Naive thymus-derived CD4-positive, alpha-beta T cell (primary cell): ENCODE measurements at regions not wholly inside any gene's neighbourhood (a gene's known extent, or its start where the extent isn't known, plus 50 kb on each side); places are given as distances from the start of the nearest gene placed in this dataset.
A peak's percentile ranks its signal among the peaks of the same experiment; 100 is the strongest.
"Not testable (repeated sequence)": the region's sequence is repeated elsewhere in the genome, so short reads cannot be mapped to it uniquely, and the experiment has no call there.

Experiments used
- ATAC-seq: fragments of 150-1000 bp; cut with Tn5 transposase; 2 replicates; pipeline ENCODE4 v1.10.0; 2021; ENCODE audit warnings: mild to moderate bottlenecking, moderate library complexity
- CTCF ChIA-PET: fragments of 350-600 bp; sonication (Branson Sonifier 250); formaldehyde crosslinking; loops from one replicate; lab custom pipeline; 2021; ENCODE audit warnings: antibody characterized with exemption; lab: Charles Lee
- POLR2A ChIA-PET: fragments of 350-600 bp; sonication (Branson Sonifier 250); formaldehyde crosslinking; loops from one replicate; lab custom pipeline; 2021; ENCODE audit warnings: antibody characterized with exemption, inconsistent platforms; lab: Charles Lee
- DNase-seq, 9 donors: peaks; one replicate each; pipeline versions ENCODE4 v3.0.0 to v3.0.0-alpha.2; 2020 to 2022; ENCODE audit warnings: mixed read lengths in 1 of 9
- H3K27ac ChIP-seq: one replicate; pipeline ENCODE4 v1.7.0; 2013; ENCODE audit warnings: mild to moderate bottlenecking, low read depth, low read length, moderate library complexity
- H3K27me3 ChIP-seq, 2 donors: one replicate each; pipeline ENCODE4 v1.7.0; 2013; ENCODE audit warnings: low read length in 2 of 2, mild to moderate bottlenecking in 2 of 2, moderate library complexity in 2 of 2; ENCODE audit not compliant: control insufficient read depth in 2 of 2, insufficient read depth in 2 of 2
- H3K36me3 ChIP-seq, 3 experiments: 1 replicate in 2 of 3; 2 replicates in 1 of 3; pipeline ENCODE4 v1.7.0; 2013; ENCODE audit warnings: low read length in 3 of 3, mild to moderate bottlenecking in 3 of 3, moderate library complexity in 1 of 3; ENCODE audit not compliant: insufficient read depth in 3 of 3, control insufficient read depth in 2 of 3
- H3K4me1 ChIP-seq, 2 donors: one replicate each; pipeline ENCODE4 v1.7.0; 2013; ENCODE audit warnings: low read length in 2 of 2, mild to moderate bottlenecking in 2 of 2, moderate library complexity in 1 of 2; ENCODE audit not compliant: control insufficient read depth in 2 of 2, insufficient read depth in 2 of 2
- H3K4me3 ChIP-seq: 2 replicates; pipeline ENCODE4 v1.7.0; 2013; ENCODE audit warnings: mild to moderate bottlenecking, low read length
- H3K9me3 ChIP-seq, 3 experiments: 1 replicate in 2 of 3; 2 replicates in 1 of 3; pipeline ENCODE4 v1.7.0; 2013; ENCODE audit warnings: low read length in 3 of 3; ENCODE audit not compliant: control insufficient read depth in 2 of 3
- H3K27ac Mint-ChIP-seq, 9 donors: one replicate each; pipeline ENCODE4 v1.8.0; 2020 to 2022; ENCODE audit warnings: mixed read lengths in 9 of 9, mild to moderate bottlenecking in 8 of 9, moderate library complexity in 5 of 9, inconsistent platforms in 2 of 9
- H3K27me3 Mint-ChIP-seq, 5 donors: one replicate each; pipeline ENCODE4 v1.8.0; 2021 to 2022; ENCODE audit warnings: mixed read lengths in 5 of 5, mild to moderate bottlenecking in 1 of 5
- H3K36me3 Mint-ChIP-seq, 5 donors: one replicate each; pipeline ENCODE4 v1.8.0; 2020 to 2022; ENCODE audit warnings: mixed read lengths in 5 of 5, mild to moderate bottlenecking in 3 of 5, inconsistent platforms in 1 of 5
- H3K4me1 Mint-ChIP-seq, 7 donors: one replicate each; pipeline ENCODE4 v1.8.0; 2020 to 2022; ENCODE audit warnings: mixed read lengths in 7 of 7, mild to moderate bottlenecking in 3 of 7, inconsistent platforms in 1 of 7
- H3K4me3 Mint-ChIP-seq, 10 donors: one replicate each; pipeline ENCODE4 v1.8.0; 2020 to 2022; ENCODE audit warnings: mild to moderate bottlenecking in 10 of 10, mixed read lengths in 10 of 10, moderate library complexity in 6 of 10, inconsistent platforms in 2 of 10
- H3K9me3 Mint-ChIP-seq, 11 donors: one replicate each; pipeline ENCODE4 v1.8.0; 2020 to 2022; ENCODE audit warnings: mixed read lengths in 11 of 11, mild to moderate bottlenecking in 4 of 11, inconsistent platforms in 1 of 11, moderate library complexity in 1 of 11
- intact Hi-C, 2 donors: fragments of 100-400 bp; cut with micrococcal nuclease; formaldehyde crosslinking; loops; one replicate each; pipeline ENCODE4 v1.15.1; 2023

DNA sequence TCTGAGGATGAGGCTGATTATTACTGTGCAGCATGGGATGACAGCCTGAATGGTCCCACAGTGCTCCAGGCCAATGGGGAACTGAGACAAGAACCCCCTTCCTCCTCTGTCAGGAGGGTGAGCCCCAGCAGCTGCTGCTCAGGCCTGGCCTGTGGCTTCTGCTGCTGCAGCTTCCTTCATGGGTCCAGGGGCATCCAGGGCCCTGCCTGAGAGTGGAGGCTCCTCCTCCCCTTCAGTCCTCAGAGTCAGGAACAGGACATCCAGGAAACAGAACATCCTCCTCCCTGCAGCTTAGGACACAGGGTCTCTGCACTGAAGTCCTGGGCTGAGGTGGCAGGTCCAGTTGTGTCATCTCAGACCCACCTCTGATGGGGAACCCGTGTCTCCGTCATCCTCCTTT lies 127.2 kb downstream of the ZNF280B start:
- intact Hi-C loops, DNase-seq: not testable (repeated sequence)

DNA sequence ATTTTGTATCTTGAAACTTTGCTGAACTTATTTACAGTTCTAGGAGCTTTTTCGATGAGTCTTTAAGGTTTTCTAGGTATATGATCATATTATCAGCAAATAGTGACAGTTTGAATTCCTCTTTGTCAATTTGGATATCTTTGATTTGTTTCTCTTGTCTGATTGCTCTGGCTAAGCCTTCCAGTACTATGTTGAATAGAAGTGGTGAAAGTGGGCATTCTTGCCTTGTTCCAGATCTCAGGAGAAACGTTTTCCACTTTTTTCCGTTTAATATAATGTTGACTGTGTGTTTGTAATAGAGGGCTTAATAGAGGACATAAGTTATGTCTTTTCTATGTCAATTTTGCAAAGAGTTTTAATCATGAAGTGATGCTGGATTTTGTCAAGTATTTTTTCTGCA lies 124.3 kb downstream of the ZNF280B start:
- Mint-ChIP-seq H3K4me1 (peaks cover 0 to 2% (median 0%) of the 10 kb centered on the region in 7 donors), H3K4me3 (no peak overlapping the region), H3K27ac (no peak overlapping the region), H3K36me3 (no peaks in the 10 kb centered on the region), H3K27me3 (peaks cover 31 to 56% (median 51%) of the 10 kb centered on the region in 5 donors), H3K9me3 (no peaks in the 10 kb centered on the region)
- H3K27ac ChIP-seq = no peak overlapping the region
- ATAC-seq (no peak), DNase-seq (no peak)
- no peaks in the 10 kb centered on the region for H3K4me1 ChIP-seq
- POLR2A ChIA-PET = no interaction called here
- H3K27me3 ChIP-seq = no peaks in the 10 kb centered on the region
- intact Hi-C loops = no loop called here
- no peaks in the 10 kb centered on the region for H3K36me3 ChIP-seq
- H3K9me3 ChIP-seq = no peaks in the 10 kb centered on the region
- CTCF ChIA-PET = no interaction called here
- no peak overlapping the region for H3K4me3 ChIP-seq

More for the DNA sequence above, 127.2 kb downstream of the ZNF280B start:
- H3K27ac Mint-ChIP-seq, POLR2A ChIA-PET, H3K9me3 ChIP-seq, CTCF ChIA-PET, H3K4me1 Mint-ChIP-seq, H3K27me3 ChIP-seq, H3K4me1 ChIP-seq, H3K4me3 Mint-ChIP-seq, H3K27ac ChIP-seq, H3K36me3 ChIP-seq, H3K9me3 Mint-ChIP-seq, H3K36me3 Mint-ChIP-seq, H3K4me3 ChIP-seq: not testable (repeated sequence)
- ATAC-seq = peak; percentile 37
- H3K27me3 Mint-ChIP-seq = peaks cover 16 to 49% (median 45%) of the 10 kb centered on the region in 5 donors

DNA sequence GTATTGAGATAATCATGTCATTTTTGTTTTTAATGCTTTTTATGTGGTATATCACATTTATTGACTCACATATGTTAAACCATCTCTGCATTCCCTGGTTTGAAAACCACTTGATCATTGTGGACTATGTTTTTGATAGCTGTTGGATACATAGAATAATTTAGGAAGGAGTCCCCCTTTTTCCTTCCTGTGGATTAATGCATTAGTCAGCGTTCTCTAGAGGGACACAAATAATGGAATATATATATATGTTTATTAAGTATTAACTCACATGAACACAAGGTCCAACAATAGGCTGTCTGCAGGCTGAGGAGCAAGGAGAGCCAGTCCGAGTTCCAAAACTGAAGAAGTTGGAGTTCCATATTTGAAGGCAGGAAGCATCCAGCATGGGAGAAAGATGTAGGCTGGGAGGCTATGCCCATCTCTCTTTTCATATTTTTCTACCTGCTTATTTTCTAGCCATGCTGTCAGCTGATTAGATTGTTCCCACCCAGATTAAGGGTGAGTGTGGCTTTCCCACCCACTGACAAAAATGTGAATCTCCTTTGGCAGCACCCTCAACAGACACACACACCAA lies 123.8 kb downstream of the ZNF280B start:
- Histone ChIP-seq H3K27ac (no peak overlapping the region), H3K4me3 (no peak overlapping the region), H3K27me3 (no peaks in the 10 kb centered on the region), H3K4me1 (no peaks in the 10 kb centered on the region), H3K36me3 (no peaks in the 10 kb centered on the region), H3K9me3 (no peaks in the 10 kb centered on the region)
- Mint-ChIP-seq H3K27me3 (peaks cover 31 to 55% (median 53%) of the 10 kb centered on the region in 5 donors), H3K27ac (no peak overlapping the region), H3K36me3 (no peaks in the 10 kb centered on the region), H3K4me3 (no peak overlapping the region), H3K9me3 (no peaks in the 10 kb centered on the region), H3K4me1 (peaks cover 0 to 2% (median 0%) of the 10 kb centered on the region in 7 donors)
- POLR2A ChIA-PET = interaction anchor here (0.6 kb wide), 1 partner anchor 751 kb away, joined by 5 read pairs; no protein-coding TSS in a partner anchor
- no peak for ATAC-seq
- intact Hi-C loops = no loop called here
- DNase-seq = no peak
- CTCF ChIA-PET = no interaction called here

DNA sequence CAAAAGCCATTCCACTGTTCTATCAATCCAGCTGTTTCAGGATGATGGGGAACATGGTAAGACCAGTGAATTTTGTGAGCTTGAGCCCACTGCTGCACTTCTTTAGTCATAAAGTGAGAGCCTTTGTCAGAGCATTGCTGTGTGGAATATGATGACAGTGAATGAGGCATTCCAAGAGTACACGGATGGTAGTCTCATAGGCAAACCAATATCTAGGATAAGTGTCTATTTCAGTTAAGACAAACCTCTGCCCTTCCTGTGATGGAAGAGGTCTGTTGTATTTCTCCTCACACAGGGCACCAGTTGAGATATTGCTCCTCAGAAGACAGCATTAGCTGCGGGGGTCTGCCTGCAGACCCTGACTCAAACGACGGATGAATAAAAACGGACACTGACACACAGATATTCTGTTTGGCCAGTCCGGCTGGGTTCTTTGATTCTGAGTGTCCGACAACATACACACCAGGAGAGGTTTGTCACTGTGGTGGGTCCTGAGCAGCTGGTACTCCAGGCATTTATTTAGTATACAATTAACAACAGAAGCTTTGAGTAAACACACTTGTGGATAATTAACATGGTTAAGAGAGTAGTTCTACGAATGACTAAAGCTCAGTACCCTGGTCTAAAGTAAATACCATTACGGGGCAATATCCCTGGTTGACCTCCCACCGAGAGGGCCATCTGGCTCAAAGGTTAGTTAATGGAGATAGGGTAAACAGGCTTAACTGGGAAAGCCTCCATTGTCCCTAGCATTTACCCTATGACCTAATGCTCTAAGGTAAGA lies 121.7 kb downstream of the ZNF280B start:
- intact Hi-C loops = no loop called here
- Histone ChIP-seq H3K27ac (no peak overlapping the region), H3K27me3 (no peaks in the 10 kb centered on the region), H3K9me3 (no peaks in the 10 kb centered on the region), H3K4me3 (no peak overlapping the region), H3K4me1 (no peaks in the 10 kb centered on the region), H3K36me3 (no peaks in the 10 kb centered on the region)
- ATAC-seq (no peak), DNase-seq (no peak)
- no peak overlapping the region for H3K27ac Mint-ChIP-seq
- no peak overlapping the region for H3K4me3 Mint-ChIP-seq
- peaks cover 38 to 63% (median 46%) of the 10 kb centered on the region in 5 donors for H3K27me3 Mint-ChIP-seq
- H3K4me1 Mint-ChIP-seq = no peaks in the 10 kb centered on the region
- H3K9me3 Mint-ChIP-seq = no peaks in the 10 kb centered on the region
- H3K36me3 Mint-ChIP-seq = no peaks in the 10 kb centered on the region
- POLR2A ChIA-PET = no interaction called here
- CTCF ChIA-PET = no interaction called here

DNA sequence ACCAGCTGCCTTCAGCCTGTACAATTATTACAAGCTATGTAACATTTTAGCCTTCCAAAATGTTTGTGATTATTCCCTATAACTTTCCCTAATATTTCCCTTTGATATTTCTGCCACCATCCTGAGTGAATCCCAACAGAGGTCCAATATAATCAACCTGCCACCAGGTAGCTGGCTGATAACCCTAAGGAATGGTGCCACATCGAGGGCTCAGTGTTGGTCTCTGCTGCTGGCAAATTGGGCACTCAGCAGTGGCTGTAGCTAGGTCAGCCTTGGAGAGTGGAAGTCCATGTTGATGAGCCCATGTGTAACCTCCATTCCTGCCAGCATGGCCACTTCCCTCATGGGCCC lies 121.2 kb downstream of the ZNF280B start:
- Mint-ChIP-seq H3K36me3 (no peaks in the 10 kb centered on the region), H3K4me3 (no peak overlapping the region), H3K27me3 (peaks cover 37 to 68% (median 43%) of the 10 kb centered on the region in 5 donors), H3K4me1 (no peaks in the 10 kb centered on the region), H3K27ac (no peak overlapping the region), H3K9me3 (peaks cover 0 to 2% (median 0%) of the 10 kb centered on the region in 11 donors)
- no peaks in the 10 kb centered on the region for H3K4me1 ChIP-seq
- POLR2A ChIA-PET = no interaction called here
- H3K27ac ChIP-seq = no peak overlapping the region
- no peak for DNase-seq
- ATAC-seq = no peak
- H3K4me3 ChIP-seq = no peak overlapping the region
- CTCF ChIA-PET = no interaction called here
- H3K27me3 ChIP-seq = no peaks in the 10 kb centered on the region
- no peaks in the 10 kb centered on the region for H3K9me3 ChIP-seq
- no peaks in the 10 kb centered on the region for H3K36me3 ChIP-seq
- intact Hi-C loops = no loop called here

DNA sequence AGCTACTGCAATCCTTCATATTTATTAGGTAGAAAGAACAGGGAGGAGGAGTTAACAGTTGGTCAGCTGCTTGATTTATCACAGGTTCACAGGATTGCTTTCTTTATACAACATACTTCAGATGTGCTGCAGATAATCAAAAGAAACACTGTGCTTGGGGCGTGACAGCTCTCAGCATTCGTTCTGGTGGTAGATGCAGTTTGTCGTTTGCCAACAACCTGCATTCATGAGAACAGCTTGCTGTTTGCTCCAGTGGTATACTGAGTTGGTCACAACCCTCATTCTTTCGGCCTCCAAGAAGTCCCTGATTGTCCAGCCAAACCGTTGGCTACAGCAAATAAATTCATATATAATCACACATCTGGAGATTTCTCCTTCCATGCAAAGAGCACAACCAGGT lies 120.5 kb downstream of the ZNF280B start:
- H3K9me3 Mint-ChIP-seq = peaks cover 0 to 9% (median 3%) of the 10 kb centered on the region in 11 donors
- DNase-seq = no peak
- H3K27me3 Mint-ChIP-seq = peaks cover 34 to 71% (median 46%) of the 10 kb centered on the region in 5 donors
- POLR2A ChIA-PET = no interaction called here
- Histone ChIP-seq H3K4me1 (no peaks in the 10 kb centered on the region), H3K9me3 (no peaks in the 10 kb centered on the region), H3K27me3 (no peaks in the 10 kb centered on the region), H3K36me3 (no peaks in the 10 kb centered on the region), H3K27ac (no peak overlapping the region), H3K4me3 (no peak overlapping the region)
- intact Hi-C loops = no loop called here
- CTCF ChIA-PET = no interaction called here
- no peaks in the 10 kb centered on the region for H3K4me1 Mint-ChIP-seq
- ATAC-seq = no peak
- H3K36me3 Mint-ChIP-seq = no peaks in the 10 kb centered on the region
- H3K4me3 Mint-ChIP-seq = no peak overlapping the region
- peak overlapping the region in 1 of 9 donors; percentile 22 for H3K27ac Mint-ChIP-seq

DNA sequence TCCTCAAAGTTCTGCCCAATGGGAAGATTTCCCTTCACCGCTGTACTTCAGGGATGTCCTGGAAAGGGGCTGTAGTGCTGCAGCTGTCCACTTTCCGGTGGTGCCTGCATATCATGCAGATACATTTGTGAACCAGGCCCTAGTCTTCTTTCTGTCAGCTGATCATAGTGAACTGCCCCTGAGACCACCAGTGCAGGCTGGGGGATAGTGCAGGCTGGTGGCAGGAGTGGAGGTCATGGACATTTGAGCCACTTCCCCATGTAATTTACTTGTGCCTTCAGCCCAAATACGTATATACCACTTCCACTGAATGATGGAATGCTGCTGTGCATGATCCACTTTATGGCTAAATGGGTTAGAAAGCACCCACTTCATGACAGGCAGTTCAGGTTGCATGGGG lies 120.0 kb downstream of the ZNF280B start:
- no peak overlapping the region for H3K4me3 ChIP-seq
- Mint-ChIP-seq H3K4me3 (no peak overlapping the region), H3K27ac (no peak overlapping the region), H3K27me3 (peaks cover 30 to 67% (median 42%) of the 10 kb centered on the region in 5 donors), H3K9me3 (peaks cover 0 to 12% (median 3%) of the 10 kb centered on the region in 11 donors), H3K4me1 (no peaks in the 10 kb centered on the region), H3K36me3 (no peaks in the 10 kb centered on the region)
- no peaks in the 10 kb centered on the region for H3K4me1 ChIP-seq
- no peaks in the 10 kb centered on the region for H3K36me3 ChIP-seq
- DNase-seq (no peak), ATAC-seq (no peak)
- ChIA-PET CTCF (no interaction called here), POLR2A (no interaction called here)
- no peaks in the 10 kb centered on the region for H3K27me3 ChIP-seq
- intact Hi-C loops = no loop called here
- H3K9me3 ChIP-seq = no peaks in the 10 kb centered on the region
- H3K27ac ChIP-seq = no peak overlapping the region
